ENCODE measurements at regions not wholly inside any gene's neighbourhood (a gene's known extent, or its start where the extent isn't known, plus 50 kb on each side); places are given as distances from the start of the nearest gene placed in this dataset.
A peak's percentile ranks its signal among the peaks of the same experiment; 100 is the strongest.
"Not testable (repeated sequence)": the region's sequence is repeated elsewhere in the genome, so short reads cannot be mapped to it uniquely, and the experiment has no call there.

DNA sequence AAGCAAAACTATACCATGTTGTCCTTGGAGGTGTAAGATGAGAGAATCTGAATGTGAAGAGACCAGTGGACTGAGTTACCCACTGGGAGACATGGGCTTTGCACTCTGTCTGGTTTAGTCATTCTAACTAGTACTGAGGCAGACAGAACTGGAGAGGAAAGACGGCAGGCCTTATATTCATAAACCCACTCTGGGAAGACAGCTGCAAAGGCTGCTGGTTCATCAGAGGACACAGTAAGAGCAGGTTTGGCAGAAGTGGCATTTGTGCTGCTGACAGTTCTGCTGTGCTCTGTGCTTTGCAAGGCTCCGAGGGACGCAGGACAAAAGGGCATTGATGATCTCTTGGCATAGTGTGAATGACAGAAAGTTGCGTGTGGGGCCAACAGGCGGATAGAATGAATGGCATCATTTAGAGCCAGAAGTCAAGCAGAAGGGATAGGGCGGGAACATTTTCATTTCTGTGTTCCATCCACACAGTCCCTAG lies 142.3 kb upstream of the TENT5A start:
- Histone ChIP-seq H3K36me3 (ENCODE audit: control insufficient read depth, insufficient read depth, low read length) (no peaks in the 10 kb centered on the region), H3K27ac (ENCODE audit: low read length) (no peak overlapping the region), H3K4me3 (ENCODE audit: low read length) (no peak overlapping the region), H3K4me1 (ENCODE audit: control insufficient read depth, insufficient read depth, low read length) (no peaks in the 10 kb centered on the region), H3K9me3 (ENCODE audit: control insufficient read depth, low read depth, low read length) (no peaks in the 10 kb centered on the region), H3K27me3 (ENCODE audit: control insufficient read depth, insufficient read depth, low read length) (no peaks in the 10 kb centered on the region)
- 95% methylated on average over 4 of the region's 6 CpGs for WGBS (ENCODE audit: insufficient coverage, low lambda C conversion rate)
- no peak for DNase-seq

DNA sequence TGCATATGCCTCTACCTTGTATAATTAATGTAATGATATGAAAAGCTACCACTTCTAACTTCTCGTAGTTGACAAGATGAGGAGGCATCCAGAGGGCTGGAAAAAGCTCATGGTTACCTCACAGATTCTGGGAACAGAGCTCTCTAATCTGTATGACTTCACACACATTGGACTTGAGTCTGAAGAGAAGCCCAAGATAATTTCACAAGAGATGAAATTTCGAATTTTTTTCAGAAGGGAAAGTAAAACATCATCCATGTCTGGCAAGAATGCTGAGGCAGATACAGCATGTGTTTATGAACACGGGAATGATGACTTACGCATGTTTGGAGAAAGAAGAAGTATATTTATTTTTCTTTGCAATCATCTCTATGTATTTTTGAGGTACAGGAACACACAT lies 141.8 kb upstream of the TENT5A start:
- H3K4me1 ChIP-seq (ENCODE audit: control insufficient read depth, insufficient read depth, low read length) = no peaks in the 10 kb centered on the region
- no peaks in the 10 kb centered on the region for H3K36me3 ChIP-seq (ENCODE audit: control insufficient read depth, insufficient read depth, low read length)
- no peaks in the 10 kb centered on the region for H3K9me3 ChIP-seq (ENCODE audit: control insufficient read depth, low read depth, low read length)
- no peak overlapping the region for H3K27ac ChIP-seq (ENCODE audit: low read length)
- no peak overlapping the region for H3K4me3 ChIP-seq (ENCODE audit: low read length)
- WGBS (ENCODE audit: insufficient coverage, low lambda C conversion rate) = 77% methylated on average over 3 of the region's 4 CpGs
- H3K27me3 ChIP-seq (ENCODE audit: control insufficient read depth, insufficient read depth, low read length) = no peaks in the 10 kb centered on the region
- DNase-seq = peak in 1 of 2 donors; percentile 28

DNA sequence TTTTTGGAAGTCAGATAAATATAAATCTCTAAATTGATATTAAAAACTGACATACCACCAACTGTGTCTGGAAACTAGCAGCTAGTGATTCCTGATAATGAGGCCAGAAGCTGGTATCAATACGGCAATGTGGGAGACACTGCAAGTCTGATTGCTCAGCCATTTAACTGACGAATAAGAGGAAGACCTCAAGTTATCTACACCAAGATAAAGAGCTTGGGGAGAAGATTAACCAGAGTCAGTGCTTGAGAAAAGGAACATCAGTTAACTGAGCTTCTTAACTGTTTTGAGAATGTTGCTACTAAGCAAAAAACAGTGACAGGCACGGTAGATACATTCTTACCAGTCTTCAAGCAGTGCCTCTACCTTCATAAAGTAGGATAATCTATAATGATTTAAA lies 140.4 kb upstream of the TENT5A start:
- H3K9me3 ChIP-seq (ENCODE audit: control insufficient read depth, low read depth, low read length) = no peaks in the 10 kb centered on the region
- H3K4me1 ChIP-seq (ENCODE audit: control insufficient read depth, insufficient read depth, low read length) = no peaks in the 10 kb centered on the region
- no peak for DNase-seq
- H3K36me3 ChIP-seq (ENCODE audit: control insufficient read depth, insufficient read depth, low read length) = no peaks in the 10 kb centered on the region
- H3K27ac ChIP-seq (ENCODE audit: low read length) = no peak overlapping the region
- WGBS (ENCODE audit: insufficient coverage, low lambda C conversion rate) = no CpG with 5 or more reads among the region's 3 CpGs
- no peak overlapping the region for H3K4me3 ChIP-seq (ENCODE audit: low read length)
- H3K27me3 ChIP-seq (ENCODE audit: control insufficient read depth, insufficient read depth, low read length) = no peaks in the 10 kb centered on the region

DNA sequence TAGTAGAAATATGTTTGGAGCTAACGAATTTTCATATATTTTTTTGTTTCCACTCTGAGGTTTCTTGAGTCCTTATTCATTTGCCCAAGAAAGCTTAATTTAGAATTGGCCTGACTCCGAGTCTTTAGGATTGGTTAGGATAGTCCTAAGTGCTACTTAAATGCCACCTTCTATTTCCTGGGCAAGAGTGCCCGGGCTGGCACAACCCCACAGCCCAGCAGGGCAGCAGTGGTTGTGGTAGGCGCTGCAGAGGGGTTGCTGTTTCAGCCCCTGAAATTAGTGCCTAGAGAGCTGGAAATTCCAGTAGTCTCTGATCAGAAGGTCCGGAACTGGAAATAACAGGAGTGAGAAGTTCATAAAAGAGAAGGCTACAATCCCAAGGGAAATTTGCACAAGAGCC lies 139.4 kb upstream of the TENT5A start:
- DNase-seq = no peak
- 83% methylated on average over 1 of the region's 5 CpGs for WGBS (ENCODE audit: insufficient coverage, low lambda C conversion rate)
- no peaks in the 10 kb centered on the region for H3K9me3 ChIP-seq (ENCODE audit: control insufficient read depth, low read depth, low read length)
- no peaks in the 10 kb centered on the region for H3K36me3 ChIP-seq (ENCODE audit: control insufficient read depth, insufficient read depth, low read length)
- no peak overlapping the region for H3K4me3 ChIP-seq (ENCODE audit: low read length)
- no peaks in the 10 kb centered on the region for H3K27me3 ChIP-seq (ENCODE audit: control insufficient read depth, insufficient read depth, low read length)
- H3K4me1 ChIP-seq (ENCODE audit: control insufficient read depth, insufficient read depth, low read length) = no peaks in the 10 kb centered on the region
- H3K27ac ChIP-seq (ENCODE audit: low read length) = no peak overlapping the region

DNA sequence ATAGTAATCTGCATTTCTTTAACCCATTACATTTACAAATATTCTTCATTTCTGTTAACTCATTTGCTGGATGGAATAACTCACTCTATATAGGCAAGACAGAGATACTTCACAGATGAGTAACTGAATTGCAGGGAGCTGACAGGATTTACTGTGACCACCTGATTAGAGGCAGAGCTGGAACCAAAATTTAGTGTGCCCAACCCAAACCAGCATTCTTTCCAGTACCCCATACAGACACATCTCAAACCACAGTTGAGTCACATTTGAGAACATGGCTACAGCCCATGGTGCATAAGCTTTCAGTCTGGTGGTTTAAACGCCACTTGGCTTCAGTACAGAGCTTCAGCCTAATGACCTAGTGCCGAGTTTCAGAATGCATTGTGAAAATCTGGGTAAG lies 138.4 kb upstream of the TENT5A start:
- DNase-seq = no peak
- no peaks in the 10 kb centered on the region for H3K4me1 ChIP-seq (ENCODE audit: control insufficient read depth, insufficient read depth, low read length)
- H3K27ac ChIP-seq (ENCODE audit: low read length) = no peak overlapping the region
- WGBS (ENCODE audit: insufficient coverage, low lambda C conversion rate) = no CpG with 5 or more reads among the region's 2 CpGs
- no peaks in the 10 kb centered on the region for H3K9me3 ChIP-seq (ENCODE audit: control insufficient read depth, low read depth, low read length)
- H3K36me3 ChIP-seq (ENCODE audit: control insufficient read depth, insufficient read depth, low read length) = no peaks in the 10 kb centered on the region
- H3K4me3 ChIP-seq (ENCODE audit: low read length) = no peak overlapping the region
- H3K27me3 ChIP-seq (ENCODE audit: control insufficient read depth, insufficient read depth, low read length) = no peaks in the 10 kb centered on the region

DNA sequence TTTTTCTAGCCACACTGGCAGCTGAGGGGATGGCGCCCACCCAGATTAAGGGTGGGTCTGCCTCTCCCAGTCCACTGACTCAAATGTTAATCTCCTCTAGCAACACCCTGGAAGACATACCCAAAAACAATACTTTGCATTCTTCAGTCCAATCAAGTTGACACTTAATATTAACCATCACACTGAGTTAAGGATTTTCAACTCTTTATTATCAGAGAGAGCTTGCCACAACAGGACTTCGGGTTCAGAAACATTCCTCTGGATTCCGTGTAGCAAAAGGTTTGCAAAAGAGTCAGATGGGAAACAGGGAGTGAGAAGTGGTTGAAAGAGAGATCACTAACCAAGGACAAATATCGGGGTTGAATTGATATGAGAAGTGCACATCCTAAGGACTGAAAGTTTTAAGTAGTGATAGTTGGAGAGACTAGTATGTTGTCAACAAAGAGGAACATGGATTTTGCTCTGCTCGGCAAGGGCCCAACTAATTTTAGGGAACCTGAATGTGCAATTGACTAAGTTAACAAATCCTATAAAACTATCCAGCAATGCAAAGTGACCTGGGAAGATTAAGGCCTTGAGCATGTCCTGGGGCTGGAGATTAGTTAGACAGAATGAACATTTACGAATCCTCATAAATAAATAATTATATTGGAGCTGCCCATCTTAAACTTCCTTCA lies 137.0 kb upstream of the TENT5A start:
- Histone ChIP-seq H3K4me3 (ENCODE audit: low read length) (no peak overlapping the region), H3K36me3 (ENCODE audit: control insufficient read depth, insufficient read depth, low read length) (no peaks in the 10 kb centered on the region), H3K4me1 (ENCODE audit: control insufficient read depth, insufficient read depth, low read length) (no peaks in the 10 kb centered on the region), H3K27ac (ENCODE audit: low read length) (no peak overlapping the region), H3K27me3 (ENCODE audit: control insufficient read depth, insufficient read depth, low read length) (no peaks in the 10 kb centered on the region), H3K9me3 (ENCODE audit: control insufficient read depth, low read depth, low read length) (no peaks in the 10 kb centered on the region)
- DNase-seq = no peak
- 81% methylated on average over 3 of the region's 6 CpGs for WGBS (ENCODE audit: insufficient coverage, low lambda C conversion rate)

DNA sequence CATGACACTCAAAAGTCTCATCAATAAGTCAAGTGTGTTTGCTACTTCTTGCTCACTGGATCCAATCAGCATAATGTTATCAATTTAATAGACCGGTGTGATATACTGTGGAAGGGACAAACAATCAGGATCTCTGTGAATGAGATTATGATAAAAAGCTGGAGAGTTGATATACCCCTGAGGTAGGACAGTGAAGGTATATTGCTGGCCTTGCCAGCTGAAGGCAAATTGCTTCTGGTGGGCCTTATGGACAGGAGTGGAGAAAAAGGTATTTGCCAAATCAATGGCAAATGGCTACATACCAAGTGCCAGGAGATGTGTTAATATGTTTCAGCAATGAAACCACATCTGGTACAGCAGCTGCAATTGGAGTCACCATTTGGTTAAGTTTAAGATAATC lies 134.4 kb upstream of the TENT5A start:
- not testable (repeated sequence) for H3K4me1 ChIP-seq (ENCODE audit: control insufficient read depth, insufficient read depth, low read length); H3K9me3 ChIP-seq (ENCODE audit: control insufficient read depth, low read depth, low read length); H3K36me3 ChIP-seq (ENCODE audit: control insufficient read depth, insufficient read depth, low read length); H3K27me3 ChIP-seq (ENCODE audit: control insufficient read depth, insufficient read depth, low read length); DNase-seq; H3K4me3 ChIP-seq (ENCODE audit: low read length); H3K27ac ChIP-seq (ENCODE audit: low read length)
- WGBS (ENCODE audit: insufficient coverage, low lambda C conversion rate) = no CpG with 5 or more reads among the region's 1 CpG

DNA sequence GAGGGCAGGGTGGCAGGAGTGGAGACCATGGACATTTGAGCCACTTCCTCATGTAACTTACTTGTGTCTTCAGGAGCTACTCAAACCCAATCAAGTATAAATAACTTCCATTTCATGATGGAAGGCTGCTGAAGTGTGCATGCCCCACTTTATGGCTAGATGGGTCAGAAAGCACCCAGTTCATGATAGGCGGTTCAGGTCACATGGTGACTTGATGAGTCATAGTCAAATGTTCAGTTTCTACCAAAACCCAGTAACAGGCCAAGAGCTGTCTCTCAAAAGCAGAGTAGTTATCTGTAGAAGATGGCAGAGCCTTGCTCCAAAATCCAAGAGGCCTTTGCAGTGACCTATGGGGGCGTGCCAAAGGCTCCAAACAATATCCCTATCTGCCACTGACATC lies 133.7 kb upstream of the TENT5A start:
- Histone ChIP-seq H3K27ac (ENCODE audit: low read length) (no peak overlapping the region), H3K27me3 (ENCODE audit: control insufficient read depth, insufficient read depth, low read length) (no peaks in the 10 kb centered on the region), H3K36me3 (ENCODE audit: control insufficient read depth, insufficient read depth, low read length) (no peaks in the 10 kb centered on the region), H3K9me3 (ENCODE audit: control insufficient read depth, low read depth, low read length) (no peaks in the 10 kb centered on the region), H3K4me3 (ENCODE audit: low read length) (no peak overlapping the region), H3K4me1 (ENCODE audit: control insufficient read depth, insufficient read depth, low read length) (no peaks in the 10 kb centered on the region)
- no peak for DNase-seq
- no CpG with 5 or more reads among the region's 2 CpGs for WGBS (ENCODE audit: insufficient coverage, low lambda C conversion rate)

DNA sequence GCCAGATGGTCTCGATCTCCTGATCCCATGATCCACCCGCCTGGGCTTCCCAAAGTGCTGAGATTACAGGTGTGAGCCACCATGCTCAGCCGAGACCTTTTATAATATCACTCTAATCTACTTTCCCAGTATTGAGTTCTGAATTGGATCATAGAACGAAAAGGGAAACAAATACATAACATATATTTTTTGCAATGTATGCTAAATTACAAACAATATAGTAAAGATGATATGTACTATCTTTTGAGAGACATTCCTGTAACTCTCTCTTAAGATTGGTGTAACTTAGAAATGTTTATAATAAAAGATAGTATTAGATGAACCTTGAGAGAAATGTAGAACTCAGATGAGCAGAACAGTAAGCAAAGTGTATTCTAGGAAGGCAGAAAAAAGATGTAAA lies 129.2 kb upstream of the TENT5A start:
- WGBS (ENCODE audit: insufficient coverage, low lambda C conversion rate) = 100% methylated on average over 1 of the region's 4 CpGs
- no peaks in the 10 kb centered on the region for H3K27me3 ChIP-seq (ENCODE audit: control insufficient read depth, insufficient read depth, low read length)
- no peaks in the 10 kb centered on the region for H3K4me1 ChIP-seq (ENCODE audit: control insufficient read depth, insufficient read depth, low read length)
- H3K27ac ChIP-seq (ENCODE audit: low read length) = no peak overlapping the region
- H3K36me3 ChIP-seq (ENCODE audit: control insufficient read depth, insufficient read depth, low read length) = no peaks in the 10 kb centered on the region
- H3K4me3 ChIP-seq (ENCODE audit: low read length) = no peak overlapping the region
- DNase-seq = no peak
- no peaks in the 10 kb centered on the region for H3K9me3 ChIP-seq (ENCODE audit: control insufficient read depth, low read depth, low read length)

DNA sequence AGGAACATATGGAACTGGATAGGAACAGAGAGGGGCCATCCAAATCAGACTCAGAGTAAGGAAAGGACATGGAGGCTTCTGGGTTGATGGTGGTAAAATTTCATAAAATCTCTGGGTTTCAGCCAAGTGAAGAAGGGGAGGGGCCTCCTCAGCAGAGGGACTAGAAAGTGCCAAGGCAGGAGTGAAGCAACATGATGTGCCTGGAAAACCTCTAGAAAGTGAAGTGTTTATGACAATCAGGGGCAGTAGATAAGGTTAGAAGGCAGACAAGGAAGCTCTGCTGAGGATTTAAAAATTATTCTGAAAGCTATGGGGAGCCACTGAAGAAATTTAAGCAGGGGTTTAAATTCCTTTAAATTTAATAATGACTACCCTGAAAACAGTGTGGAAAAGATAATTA lies 126.0 kb upstream of the TENT5A start:
- no peaks in the 10 kb centered on the region for H3K9me3 ChIP-seq (ENCODE audit: control insufficient read depth, low read depth, low read length)
- H3K27ac ChIP-seq (ENCODE audit: low read length) = no peak overlapping the region
- H3K4me1 ChIP-seq (ENCODE audit: control insufficient read depth, insufficient read depth, low read length) = no peaks in the 10 kb centered on the region
- H3K27me3 ChIP-seq (ENCODE audit: control insufficient read depth, insufficient read depth, low read length) = no peaks in the 10 kb centered on the region
- DNase-seq = no peak
- H3K4me3 ChIP-seq (ENCODE audit: low read length) = no peak overlapping the region
- no peaks in the 10 kb centered on the region for H3K36me3 ChIP-seq (ENCODE audit: control insufficient read depth, insufficient read depth, low read length)

DNA sequence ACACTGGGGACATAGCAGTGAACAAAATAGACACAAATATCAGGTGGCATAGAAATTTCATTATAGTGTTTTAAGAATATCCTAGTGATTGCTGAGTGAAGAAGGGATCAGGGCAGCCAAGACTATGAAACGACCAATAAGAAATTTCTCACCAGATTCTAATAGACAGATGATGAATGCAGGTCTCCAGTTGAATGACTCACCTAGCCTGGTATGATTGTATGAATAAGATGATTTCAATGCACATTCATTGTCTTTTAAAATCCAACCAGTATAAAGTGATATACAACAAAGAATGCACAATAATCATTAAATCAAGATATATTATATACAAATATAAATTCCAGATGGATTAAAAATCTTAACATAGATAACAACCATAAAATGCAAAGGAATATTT lies 124.5 kb upstream of the TENT5A start:
- DNase-seq = no peak
- no peak overlapping the region for H3K27ac ChIP-seq (ENCODE audit: low read length)
- no peaks in the 10 kb centered on the region for H3K4me1 ChIP-seq (ENCODE audit: control insufficient read depth, insufficient read depth, low read length)
- H3K36me3 ChIP-seq (ENCODE audit: control insufficient read depth, insufficient read depth, low read length) = no peaks in the 10 kb centered on the region
- WGBS (ENCODE audit: insufficient coverage, low lambda C conversion rate) = 89% methylated on average over 1 of the region's 1 CpG
- H3K9me3 ChIP-seq (ENCODE audit: control insufficient read depth, low read depth, low read length) = no peaks in the 10 kb centered on the region
- H3K4me3 ChIP-seq (ENCODE audit: low read length) = no peak overlapping the region
- no peaks in the 10 kb centered on the region for H3K27me3 ChIP-seq (ENCODE audit: control insufficient read depth, insufficient read depth, low read length)
